GM19438 (cell line): ENCODE measurements at regions not wholly inside any gene's neighbourhood (a gene's known extent, or its start where the extent isn't known, plus 50 kb on each side); places are given as distances from the start of the nearest gene placed in this dataset.

Source experiments
- ATAC-seq: cut with Tn5 transposase; IDR thresholded peaks from one replicate; pipeline ENCODE4 v1.9.1; 2021; ENCODE audit warnings: low read depth; ENCODE audit not compliant: unreplicated experiment

- no peak for ATAC-seq
These were observed 134.8 kb upstream of the FUT8 start for GRCh38 chr14:65277580-65278270.

DNA sequence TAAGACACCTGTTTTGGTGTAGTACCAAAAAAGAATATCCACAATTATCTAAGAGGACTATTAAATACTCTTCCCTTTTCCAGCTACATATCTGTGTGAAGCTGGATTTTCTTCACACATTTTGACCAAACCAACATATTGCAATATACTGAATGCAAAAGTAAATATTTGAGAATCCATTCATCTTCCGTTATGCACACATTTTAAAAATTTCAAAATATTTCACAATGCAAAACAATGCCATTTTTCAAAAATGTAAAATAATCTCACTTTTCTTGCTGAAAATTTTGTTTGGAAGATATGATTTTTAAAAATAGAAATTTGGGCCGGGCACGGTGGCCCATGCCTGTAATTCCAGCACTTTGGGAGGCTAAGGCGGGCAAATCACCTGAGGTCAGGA, 133.9 kb upstream of the FUT8 start:
- ATAC-seq, result no peak

DNA sequence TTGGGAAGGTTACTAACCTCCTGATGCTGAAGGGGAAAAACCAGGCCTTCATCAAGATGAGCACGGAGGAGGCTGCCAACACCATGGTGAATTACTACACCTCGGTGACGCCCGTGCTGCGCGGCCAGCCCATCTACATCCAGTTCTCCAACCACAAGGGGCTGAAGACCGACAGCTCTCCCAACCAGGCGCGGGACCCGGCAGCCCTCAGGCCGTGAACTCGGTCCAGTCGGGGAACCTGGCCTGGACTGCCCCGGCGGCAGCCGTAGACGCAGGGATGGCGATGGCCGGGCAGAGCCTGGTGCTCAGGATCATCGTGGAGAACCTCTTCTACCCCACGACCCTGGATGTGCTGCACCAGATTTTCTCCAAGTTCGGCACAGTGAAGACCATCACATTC, 133.0 kb upstream of the FUT8 start:
- no peak for ATAC-seq

DNA sequence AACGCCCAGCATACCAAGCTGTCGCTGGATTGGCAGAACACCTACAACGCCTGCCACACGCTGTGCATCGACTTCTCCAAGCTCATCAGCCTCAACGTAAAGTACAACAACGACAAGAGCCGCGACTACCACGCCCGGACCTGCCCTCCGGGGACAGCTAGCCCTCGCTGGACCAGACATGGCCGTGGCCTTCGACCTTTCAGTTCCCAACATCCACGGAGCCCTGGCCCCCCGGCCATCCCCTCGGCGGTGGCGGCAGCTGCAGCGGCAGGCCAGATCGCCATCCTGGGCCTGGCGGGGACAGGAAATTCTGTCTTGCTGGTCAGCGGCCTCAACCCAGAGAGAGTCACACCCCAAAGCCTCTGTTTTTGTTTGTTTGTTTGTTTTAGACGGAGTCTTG, 132.6 kb upstream of the FUT8 start:
- no peak for ATAC-seq

DNA sequence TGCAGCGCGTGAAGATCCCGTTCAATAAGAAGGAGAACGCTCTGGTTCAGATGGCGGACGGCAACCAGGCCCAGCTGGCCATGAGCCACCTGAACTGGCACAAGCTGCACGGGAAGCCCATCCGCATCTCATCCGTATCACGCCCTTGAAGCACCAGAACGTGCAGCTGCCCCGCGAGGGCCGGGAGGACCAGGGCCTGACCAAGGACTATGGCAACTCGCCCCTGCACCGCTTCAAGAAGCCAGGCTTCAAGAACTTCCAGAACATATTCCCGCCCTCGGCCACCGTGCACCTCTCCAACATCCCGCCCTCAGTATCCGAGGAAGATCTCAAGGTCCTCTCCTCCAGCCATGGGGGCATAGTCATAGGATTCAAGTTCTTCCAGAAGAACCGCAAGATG, 131.9 kb upstream of the FUT8 start:
- ATAC-seq, result no peak

DNA sequence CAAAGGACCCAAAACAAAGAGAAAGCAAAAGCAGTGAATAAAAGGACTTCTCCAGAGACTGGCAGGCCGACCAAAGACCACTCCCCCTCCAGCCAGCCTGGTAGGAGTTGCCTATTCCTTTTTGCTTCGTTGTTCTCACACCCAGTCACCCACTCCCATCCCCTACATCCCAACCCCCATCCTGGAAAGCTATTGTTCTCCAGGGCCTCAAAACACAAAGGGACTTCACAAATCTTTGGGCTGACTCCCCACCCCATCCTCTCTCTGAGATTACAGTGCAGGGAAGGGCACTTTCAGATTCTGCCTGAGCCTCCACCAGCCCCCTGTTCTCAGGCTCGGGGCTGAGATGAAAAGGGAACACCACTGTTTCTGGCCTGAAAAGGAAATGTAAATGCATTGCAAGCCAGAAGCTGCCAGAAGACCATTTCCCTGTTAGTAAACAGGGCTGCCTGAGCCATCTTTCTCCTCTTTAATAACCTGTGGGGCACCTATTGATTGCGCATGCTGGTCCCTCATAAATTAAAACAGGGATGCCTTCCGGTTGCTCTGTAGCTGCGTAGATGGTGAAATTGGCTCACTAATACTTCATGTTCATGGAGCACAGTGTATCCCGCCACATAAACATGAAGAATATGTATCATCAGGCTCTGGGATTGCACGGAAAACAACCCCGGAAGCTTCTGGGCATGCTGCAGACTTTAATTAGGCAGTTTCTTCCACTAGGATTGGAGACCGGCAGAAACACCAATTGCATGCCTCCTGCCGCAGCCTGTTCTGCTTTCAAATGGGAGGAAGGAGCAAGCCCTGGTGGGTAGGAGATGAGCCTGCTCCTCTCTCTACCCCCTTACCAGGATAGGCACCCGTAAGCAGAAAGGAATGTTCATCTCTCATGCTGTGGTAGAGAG, 130.3 kb upstream of the FUT8 start:
- ATAC-seq, result no peak

- no peak for ATAC-seq
These were observed 129.7 kb upstream of the FUT8 start for GRCh38 chr14:65282896-65283253.

GRCh38 chr14:65286443-65286842, 126.1 kb upstream of the FUT8 start:
- no peak for ATAC-seq

DNA sequence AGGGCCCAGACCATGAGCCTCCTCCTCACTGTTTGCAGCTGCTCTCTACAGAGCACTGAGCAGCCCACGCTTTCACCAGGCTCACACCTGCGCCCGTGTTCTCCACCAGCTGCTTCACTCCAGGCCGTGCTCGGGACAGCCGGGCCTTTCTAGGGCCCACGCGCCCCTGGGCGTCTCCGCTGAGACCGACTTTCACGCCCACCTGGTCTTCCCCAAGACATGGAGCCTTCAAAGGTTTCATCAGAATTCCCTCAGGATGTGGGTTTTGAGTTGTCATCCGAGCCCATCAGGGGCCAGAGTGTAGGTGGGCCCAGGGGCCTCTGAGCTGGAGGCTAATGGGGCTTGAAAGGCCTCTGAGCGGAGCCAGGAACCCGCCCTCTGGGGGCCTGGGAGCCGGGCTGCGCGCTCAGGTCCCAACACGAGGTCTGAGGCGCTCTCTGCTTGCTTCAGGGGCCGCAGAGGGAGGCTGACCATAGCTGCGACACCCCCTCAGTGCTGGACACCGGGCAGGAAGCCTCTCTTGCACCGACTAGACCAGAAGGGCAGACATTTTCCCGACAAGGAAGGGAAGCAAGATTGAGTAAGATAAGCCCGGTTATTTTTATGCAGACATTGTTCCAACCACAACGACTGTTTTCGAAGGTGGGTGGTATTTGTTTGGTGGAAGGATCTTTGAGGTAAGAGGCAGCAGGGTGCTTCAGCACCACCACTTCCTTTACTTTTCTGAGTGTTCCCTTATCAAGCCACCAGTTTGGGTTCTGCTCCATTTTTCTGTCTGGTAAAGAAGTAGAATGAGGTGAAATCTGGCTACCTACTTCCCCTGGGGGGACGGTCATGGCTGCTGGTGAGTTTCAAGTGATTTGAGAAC, 125.0 kb upstream of the FUT8 start:
- peak; percentile 65 for ATAC-seq

DNA sequence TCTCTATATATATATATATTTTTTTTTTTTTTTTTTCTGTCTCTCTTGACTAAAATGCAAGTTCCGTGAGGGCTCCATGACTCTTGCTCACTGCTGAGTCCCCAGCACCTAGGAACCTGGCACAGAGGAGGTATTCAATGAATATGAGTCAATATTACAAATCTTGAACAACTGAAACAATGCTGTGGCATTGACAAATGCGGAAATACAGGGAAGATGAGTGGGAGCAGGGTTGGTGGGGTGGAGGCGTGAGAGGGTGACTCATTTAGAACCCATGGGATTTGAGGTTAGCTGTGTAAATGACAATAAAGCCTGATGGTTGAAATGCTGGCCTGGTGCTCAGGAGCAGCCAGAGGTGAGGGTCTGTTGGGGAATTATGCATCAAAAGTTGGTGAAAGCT, 121.7 kb upstream of the FUT8 start:
- no peak for ATAC-seq

DNA sequence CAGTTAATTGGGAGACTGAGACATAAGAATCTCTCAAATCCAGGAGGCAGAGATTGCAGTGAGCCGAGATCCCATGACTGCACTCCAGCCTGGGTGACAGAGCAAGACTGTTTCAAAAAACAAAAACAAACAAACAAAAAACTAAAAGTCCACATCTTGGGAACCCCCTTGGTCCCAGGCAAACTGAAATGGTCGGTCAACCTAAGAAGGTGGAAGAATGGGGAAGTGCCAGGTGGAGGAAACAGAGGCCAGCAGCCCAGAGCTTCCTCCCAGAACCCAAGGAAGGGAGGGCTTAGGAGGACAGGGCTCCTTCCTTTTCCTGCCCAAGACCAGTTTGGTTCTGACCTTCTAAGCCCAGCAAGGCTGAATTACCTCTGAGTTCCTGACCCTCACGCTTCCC, 121.0 kb upstream of the FUT8 start:
- ATAC-seq, result no peak

DNA sequence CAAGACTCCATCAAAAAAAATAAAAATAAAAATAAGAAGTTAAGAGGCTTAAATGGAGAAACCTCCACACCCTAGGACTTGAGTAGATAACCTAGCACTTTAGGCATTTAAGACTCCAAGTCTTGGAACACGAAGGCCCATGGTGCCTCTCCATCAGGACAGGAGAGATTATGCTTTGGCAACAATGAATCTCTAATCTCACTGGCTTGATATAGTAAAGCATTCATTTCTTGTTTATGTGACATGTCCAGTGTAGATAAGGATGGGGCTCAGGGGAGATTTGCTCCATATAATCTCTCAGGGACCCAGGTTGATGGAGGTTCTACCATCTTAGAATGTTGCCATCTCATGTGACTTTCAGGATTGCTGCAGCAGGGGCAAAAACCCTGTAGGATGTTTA, 117.7 kb upstream of the FUT8 start:
- ATAC-seq, result no peak

DNA sequence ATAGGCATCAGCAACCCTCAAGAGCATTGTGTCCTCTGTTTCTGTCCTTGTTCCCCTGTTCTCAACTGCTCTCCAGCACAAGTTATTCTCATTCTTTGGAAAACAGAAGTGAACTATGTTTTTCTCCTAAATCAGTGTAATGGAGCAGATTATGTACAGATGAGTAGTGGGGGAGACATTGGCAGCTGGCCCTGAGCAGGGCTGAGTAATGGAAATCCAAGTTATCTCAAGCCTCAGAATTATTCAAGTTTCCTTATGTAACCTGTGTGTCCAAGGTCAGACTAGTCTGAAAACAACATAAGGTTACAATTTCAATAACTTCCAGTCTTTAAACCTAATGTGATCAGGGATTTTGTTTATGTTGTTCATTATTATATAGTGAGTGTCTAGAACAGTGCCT, 116.1 kb upstream of the FUT8 start:
- no peak for ATAC-seq

GRCh38 chr14:65296876-65297275, 115.7 kb upstream of the FUT8 start:
- ATAC-seq, result no peak

- ATAC-seq, result no peak
These were observed 114.8 kb upstream of the FUT8 start for GRCh38 chr14:65297744-65298143.

- no peak for ATAC-seq
These were observed 112.7 kb upstream of the FUT8 start for GRCh38 chr14:65299826-65300225.

DNA sequence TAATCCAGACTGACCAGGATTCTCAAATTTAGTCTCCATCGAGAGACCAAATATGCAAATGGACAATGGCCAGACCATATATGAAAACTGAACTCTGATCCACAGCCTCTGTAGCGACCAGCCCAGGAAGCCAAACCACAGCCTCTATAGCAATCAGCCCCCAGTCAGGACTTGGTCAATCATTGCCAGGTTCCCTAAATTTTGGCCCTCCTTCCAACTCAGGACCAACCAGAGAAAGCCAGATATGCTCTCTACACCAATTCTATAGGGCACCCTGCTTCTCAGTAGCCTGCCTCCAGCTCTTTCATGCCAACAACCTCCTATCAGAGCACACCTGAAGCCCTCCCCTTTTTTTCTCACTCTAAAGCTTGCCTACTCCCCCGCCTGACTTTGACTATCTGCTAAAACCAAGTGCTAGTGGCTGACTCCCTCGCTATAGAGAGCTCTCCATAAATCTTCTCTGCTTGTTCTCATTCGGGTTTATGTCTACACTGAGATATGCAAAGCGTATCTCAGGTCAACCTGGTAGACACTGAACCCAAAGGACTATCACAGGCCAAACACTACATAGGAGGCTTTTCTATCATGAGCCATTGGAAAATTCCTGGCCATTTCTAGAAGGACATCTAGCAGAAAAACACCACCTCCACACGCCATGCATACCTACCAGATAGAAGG, 110.5 kb upstream of the FUT8 start:
- peak; percentile 68 for ATAC-seq

GRCh38 chr14:65302571-65303189, 109.8 kb upstream of the FUT8 start:
- ATAC-seq, result peak; percentile 33

DNA sequence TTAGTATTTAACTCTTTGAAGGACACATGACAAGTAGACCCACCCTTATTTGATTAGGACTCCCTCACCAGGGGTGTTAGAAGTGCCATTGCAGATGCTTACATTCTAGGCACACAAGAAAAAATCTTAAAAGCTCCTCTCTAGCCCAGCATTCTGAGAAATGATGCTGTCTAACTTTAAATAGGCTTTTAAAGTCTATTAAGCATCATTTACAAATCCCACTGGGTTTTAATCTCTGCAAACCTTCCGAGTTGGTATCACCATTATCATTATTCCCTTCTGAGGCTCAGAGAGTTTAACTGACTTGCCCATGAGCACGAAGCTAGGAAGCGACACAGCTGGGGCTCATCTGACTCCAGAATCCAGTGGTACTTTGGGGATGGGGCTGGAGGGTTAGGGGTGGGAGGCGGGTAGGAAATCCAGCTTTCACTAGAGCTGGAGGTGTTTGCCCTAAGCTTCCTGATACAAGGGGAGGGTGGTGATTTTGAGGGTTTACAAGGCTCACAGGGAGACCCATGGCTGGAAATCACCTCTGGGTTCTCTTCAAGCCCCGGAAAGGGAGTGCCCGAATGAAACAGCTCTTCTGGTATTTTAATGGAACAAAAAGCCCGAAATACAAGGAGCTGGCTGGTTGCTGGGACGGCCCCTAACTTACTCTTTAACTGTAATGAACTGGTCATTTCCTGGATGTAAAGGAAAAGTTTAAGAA, 109.2 kb upstream of the FUT8 start:
- no peak for ATAC-seq

DNA sequence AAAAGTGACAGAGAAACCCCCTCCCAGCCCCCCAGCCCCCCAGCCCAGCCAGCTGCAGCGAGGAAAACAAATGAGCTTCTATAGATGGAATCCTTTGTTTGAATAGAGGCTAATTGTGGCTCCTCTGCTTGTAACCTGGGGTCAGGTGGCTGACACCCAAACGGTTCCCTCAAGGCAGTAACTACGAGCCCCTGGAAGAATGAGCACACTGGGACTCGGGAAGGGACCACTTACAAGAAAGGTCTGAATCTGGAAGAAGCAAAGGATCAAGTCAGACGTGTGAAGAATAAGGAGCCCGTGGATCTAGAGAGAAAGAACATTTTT, 108.7 kb upstream of the FUT8 start:
- no peak for ATAC-seq
